GM21529 (cell line): ENCODE measurements at regions not wholly inside any gene's neighbourhood (a gene's known extent, or its start where the extent isn't known, plus 50 kb on each side); places are given as distances from the start of the nearest gene placed in this dataset.
A peak's percentile ranks its signal among the peaks of the same experiment; 100 is the strongest.
"Not testable (repeated sequence)": the region's sequence is repeated elsewhere in the genome, so short reads cannot be mapped to it uniquely, and the experiment has no call there.

Experiments used
- ATAC-seq: cut with Tn5 transposase; IDR thresholded peaks from one replicate; pipeline ENCODE4 v1.9.1; 2021; ENCODE audit not compliant: unreplicated experiment

DNA sequence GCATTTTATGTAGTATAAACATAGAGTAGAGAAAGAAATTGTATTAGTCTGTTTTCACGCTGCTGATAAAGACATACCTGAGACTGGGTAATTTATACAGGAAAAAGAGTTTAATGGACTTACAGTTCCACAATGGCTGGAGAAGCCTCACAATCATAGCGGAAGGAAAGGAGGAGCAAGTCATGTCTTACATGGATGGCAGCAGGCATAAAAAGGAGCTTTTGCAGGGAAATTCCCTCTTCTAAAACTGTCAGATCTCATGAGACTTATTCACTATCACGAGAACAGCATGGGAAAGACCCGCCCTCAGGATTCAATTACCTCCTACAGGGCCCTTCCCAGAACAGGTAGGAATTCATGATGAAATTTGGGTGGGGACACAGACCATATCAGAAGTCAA, 98.1 kb downstream of the ARRDC3 start:
- ATAC-seq: not testable (repeated sequence)

DNA sequence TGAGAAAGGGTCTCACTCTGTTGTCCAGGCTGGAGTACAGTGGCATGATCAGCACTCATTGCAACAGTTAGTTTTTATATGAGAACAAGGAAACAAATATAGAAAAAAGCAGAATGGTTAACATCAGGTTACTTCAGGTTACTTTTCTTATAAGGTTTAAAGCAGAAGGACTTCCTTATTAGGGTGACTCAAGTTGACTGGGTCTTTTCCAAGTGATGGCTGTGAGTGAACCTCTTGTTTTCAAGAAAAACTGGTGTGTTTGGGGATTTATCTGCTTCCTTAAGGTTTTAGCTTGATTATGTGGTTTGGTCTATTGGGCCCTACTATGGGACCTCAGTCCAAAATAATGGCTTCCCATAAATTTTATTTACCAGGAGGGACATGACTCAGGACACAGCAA, 99.2 kb downstream of the ARRDC3 start:
- ATAC-seq: no peak

DNA sequence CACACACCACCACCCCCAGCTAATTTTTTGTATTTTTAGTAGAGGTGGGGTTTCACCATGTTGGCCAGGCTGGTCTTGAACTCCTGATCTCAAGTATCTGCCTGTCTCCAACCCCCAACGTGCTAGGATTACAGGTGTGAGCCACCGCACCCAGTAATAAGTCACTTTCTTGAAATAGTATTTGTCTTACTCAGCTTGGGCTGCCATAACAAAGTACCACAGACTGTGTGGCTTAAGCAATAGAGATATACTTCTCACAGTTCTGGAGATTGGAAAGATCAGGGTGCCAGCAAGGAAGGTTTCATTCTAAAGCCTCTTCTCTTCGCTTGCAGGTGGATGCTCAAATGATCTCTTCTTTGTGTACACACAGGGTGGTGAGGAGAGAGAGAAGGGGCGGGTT, 99.8 kb downstream of the ARRDC3 start:
- no peak for ATAC-seq

DNA sequence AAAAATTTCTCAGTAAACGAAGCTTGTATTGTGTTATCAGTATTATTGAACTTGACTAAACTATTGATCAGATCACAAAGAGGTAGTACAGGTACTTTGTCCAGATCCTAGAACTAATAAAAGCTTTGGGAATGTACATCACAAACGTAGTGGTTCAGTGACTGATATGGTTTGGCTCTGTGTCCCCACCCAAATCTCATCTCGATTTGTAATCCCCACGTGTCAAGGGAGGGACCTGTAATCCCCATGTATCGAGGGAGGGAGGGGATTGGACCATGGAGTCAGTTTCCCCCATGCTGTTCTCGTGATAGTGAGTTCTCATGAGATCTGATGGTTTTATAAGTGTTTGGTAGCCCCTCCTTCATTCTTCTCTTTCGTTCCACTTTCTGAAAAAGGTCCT, 100.9 kb downstream of the ARRDC3 start:
- no peak for ATAC-seq

DNA sequence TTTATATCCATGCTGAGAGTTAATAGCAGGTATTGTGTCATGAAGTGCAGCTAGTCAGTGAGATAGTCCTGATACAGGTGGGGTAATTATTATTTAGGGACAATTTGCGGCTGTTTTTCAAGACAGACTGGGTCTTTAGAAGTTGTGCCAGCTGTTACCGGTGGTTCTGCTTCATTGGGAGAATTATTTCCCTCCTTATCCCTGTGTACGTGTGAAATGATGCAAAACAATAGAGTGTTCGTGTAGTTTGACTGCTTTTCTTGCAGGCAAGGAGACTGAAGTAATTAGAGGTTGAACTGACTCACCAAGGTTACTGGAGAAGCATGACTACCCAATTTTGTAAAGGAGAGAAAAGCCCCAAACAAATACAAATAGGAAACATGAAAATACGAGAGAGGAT, 101.7 kb downstream of the ARRDC3 start:
- ATAC-seq: no peak

DNA sequence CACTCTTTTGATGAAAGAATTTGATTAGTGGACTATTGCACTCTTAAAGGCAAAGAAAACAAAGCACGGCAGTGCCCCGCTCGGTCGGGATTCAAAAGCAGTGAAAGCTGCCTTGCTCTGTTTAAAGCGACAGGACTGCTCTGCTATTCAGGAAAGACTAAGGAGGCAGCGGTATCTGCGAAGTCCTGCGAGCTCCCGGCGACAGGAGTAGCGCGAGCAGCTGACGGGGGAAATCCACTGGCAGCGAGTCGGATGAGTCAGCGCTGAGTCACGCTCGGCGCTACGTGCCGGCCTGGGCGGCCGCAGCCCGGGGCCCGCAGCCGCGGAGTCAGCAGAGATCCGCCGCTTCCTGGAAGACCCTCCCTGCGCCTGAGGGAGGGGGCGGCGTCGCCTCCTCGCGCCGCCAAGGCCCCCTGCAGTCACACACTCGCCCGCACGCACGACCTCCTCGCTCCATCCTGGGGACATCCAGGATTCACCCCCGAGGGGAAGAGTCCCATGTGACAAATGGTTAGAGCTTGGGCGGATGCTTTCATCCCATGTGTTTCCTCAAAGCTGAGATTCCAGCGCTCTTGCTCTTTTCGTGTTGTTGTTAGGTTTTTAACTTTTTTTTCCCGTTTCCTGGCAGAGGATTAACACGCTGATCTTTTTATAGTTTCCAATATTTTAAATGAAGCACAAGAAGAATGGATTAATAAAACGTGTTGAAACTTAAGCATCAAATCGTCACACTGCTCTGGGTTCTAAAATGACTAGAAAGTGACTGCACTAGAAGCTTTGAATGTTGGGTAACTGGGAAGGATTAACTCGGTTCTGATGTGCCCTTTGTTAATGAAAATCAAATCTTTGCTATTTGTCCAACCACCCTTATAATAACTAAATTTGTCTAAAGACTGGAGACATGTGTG, 102.5 kb downstream of the ARRDC3 start:
- peak; percentile 91 for ATAC-seq

DNA sequence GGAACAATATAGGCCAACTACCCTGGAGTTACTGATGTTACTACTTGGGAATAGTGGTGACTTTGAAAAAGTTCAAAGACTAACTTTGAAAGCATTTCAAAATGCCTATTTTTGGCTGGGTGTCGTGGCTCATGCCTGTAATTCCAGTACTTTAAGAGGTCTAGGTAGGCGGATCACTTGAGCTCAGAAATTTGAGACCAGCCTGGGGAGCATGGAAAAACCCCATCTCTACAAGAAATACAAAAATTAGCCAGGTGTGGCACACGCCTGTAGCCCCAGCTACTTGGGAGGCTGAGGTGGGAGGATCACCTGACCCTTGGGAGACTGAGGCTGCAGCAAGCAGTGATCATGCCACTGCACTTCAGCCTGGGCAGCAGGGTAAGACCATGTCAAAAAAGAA, 105.3 kb downstream of the ARRDC3 start:
- ATAC-seq: no peak

DNA sequence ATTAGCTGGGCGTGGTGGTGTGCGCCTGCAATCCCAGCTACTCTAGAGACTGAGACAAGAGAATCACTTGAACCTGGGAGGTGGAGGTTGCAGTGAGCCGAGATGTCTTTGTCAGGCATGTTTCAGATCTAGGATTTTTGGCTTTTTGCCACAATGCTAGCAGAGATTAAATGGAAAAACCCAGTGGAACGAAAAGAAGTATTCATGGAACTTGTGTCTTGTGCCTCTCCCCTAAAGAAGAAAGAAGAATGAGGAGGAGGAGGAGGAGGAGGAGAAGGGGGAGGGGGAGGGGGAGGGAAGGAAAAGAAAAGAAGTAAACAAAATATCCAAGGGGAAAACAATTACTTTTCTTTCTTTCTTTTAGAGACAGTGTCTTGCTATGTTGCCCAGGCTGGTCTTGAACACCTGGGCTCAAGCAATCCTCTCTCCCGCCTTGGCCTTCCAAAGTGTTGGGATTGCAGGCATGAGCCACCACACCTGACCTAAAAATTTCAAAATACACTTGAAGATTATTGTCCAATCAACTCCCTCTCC, 106.0 kb downstream of the ARRDC3 start:
- ATAC-seq: no peak

DNA sequence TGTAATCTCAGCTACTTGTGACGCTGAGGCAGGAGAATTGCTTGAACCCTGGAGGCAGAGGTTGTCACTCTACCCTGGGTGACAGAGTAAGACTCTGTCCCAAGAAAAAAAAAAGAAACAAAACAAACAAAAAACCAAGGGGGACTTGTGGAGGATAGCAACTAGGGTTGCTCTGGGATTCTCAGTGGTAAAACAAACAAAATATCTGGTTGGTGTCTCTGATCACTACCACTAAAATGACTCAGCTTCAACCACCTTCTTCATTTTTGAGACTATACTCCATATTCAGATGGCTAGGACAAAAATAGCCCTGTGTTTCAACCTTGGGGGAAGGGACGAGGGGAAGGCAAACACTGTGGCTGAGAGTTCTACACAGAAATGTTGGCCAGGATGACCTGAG, 110.3 kb downstream of the ARRDC3 start:
- peak; percentile 87 for ATAC-seq

DNA sequence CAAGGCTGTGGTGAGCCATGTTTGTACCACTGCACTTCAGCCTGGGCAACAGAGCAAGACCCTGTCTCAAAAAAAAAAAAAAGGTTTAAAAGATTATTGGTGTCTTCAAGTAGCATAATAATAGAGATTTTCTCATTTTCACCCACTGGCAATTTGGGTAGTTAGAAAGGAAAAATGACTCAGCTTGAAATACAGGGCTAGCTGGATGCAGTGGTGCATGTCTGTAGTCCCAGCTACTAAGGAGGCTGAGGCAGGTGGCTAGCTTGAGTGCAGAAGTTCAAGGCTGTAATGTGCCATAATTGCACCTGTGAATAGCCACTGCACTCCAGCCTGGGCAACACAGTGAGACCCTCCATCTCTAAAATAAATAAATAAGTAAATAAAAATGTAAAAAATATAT, 111.1 kb downstream of the ARRDC3 start:
- ATAC-seq: peak; percentile 65

DNA sequence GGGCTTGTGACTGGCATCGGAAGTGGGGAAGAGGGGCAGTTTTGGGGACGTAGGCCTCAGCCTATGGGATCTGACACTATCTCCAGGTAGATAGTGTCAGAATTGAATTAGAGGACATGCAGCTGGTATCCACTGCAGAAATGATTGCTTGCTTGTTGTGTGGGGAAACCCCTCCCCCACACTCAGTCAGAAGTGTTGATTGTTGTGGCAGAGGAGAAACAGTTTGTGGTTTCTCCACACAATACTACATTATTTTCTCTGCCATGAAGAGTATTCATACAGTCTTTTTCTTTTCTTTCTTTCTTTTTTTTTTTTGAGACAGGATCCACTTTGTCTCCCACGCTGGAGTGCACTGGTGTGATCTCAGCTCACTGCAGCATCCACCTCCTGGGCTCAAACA, 113.9 kb downstream of the ARRDC3 start:
- no peak for ATAC-seq

DNA sequence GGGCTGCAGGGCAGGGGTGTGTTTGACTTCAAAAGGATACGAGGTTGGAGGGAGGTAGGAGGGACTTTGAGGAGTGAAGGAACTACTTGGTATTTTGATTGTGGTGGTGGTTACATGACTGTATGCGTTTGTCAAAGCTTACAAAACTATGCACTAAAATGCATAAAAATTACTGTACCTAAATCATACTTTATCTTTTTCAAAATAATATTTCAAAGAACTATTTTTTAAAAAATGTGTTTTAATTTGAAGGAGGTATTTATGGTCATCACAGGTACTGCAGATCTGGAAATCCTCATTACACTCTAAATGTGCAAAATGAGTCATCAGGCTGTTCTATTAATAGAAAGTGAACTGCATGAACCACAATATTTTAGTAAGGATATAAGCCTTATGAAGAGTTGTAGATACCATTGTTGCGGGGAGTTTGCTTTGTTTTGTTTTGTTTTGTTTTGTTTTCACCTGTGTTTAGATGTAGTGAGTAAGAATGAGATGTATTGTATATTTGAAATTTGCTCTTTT, 116.9 kb downstream of the ARRDC3 start:
- ATAC-seq: peak; percentile 75

DNA sequence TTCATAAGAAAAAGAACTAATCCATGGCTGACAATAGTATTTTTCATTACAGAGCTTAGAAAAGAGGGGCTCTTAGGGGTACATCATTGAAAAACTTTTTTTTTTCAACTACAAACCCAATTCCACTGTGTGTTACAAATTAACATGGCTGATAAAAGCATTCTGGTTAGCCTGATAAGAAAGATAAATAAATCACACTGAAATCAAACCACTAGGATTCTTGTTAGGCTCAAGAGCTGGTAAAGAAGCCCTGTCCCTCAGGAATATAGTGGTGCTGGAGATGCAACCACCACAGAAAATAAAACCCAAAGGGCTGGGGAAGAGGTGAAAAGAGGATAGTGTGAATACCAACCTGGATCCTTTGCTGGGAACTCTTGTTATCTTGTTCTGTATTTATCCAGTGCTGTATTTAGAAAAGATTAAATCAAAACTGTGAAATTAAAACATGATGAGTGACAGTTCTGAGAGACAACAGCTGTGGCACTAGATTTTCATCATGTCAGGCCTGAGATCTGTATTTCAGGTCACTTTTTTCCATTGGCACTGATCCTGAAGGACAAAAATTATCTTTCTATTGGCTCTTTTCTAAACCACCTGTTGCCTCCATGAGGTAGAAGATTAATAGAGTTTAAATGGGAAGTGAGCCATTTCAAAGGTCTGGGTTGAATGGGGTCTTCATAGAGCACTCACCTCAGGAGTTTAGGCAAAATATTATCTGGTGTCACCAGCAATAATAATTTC, 118.6 kb downstream of the ARRDC3 start:
- ATAC-seq: no peak

DNA sequence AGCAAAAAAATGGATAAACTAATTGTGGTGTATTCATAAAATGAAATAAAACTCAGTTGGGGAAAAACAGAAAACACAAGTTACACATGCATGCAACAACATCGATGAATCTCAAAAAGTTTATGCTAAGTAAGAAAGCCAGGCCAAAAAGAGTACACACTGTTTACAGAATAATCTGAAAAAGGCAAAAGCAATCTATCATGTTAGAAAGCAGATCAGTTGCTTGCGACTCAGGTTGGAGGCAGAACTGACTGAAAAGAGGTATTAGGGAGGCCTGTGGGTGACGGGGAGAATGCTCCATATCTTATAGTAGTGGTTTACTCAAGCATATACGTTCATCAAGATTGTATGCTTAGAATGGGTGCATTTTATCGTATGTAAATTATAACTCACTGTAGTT, 119.2 kb downstream of the ARRDC3 start:
- ATAC-seq: no peak

DNA sequence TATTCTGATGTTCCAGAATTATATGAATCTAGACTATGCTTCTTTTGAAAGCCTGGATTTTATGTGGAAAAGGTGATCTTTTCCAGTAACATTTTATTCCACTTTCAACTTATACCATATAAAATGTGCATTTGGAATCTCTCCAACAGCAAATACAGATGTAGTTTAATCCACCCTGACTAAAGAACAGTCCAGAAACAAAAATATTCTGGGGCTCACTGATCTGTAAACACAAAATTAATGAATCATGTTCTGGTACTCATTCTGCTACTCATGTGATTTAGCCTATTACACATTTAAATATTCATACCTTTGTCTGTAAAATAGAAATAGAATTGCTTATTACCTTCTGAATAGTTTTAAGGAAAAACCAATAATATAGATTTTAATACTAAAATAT, 125.8 kb downstream of the ARRDC3 start:
- ATAC-seq: no peak

DNA sequence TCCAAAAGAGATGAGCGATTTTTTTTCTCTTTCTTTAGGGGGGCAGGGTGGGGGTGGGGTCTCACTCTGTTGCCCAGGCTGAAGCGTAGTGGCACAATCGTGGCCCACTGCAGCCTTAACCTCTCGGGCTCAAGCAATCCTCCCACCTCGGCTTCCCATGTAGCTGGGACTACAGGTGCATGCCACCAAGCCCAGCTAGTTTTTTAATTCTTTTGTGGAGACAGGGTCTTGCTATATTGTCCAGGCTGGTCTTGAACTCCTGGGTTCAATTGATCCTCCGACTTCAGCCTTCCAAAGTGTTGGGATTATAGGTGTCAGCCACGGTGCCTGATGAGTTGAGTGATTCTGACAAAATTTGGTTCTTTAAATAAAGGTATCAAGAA, 127.0 kb downstream of the ARRDC3 start:
- ATAC-seq: no peak

DNA sequence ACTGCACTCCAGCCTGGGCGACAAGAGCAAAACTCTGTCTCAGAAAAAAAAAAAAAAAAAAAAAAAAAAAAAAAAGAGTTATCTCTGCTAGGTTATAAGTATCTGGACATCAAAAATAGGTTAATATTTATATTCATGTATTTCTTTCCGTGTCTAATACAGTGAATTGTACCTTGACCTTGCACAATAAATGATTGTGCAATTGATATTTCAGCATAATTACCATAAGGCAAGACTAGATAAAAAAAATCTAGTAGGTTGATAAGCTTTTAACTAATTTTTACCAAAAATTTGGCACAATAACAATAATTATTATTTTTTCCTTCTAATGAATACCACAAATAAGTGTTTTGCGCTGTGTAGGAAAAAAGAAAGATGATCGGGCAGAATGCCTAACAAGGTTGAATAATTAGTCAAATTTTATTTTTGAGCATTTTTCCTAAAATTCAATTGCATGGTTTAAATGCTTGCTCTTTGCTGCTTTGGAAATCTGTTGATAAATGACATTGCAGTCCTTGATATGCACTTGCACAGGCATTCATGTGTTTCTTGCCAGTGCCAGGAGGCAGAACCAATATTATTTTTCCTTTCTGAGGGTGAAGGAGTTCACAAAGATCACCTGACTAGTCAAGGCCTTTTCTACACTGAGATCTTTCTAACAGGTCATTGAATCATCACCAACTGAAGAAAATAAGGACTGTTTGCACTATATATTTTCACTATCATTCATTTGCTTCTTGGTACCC, 127.5 kb downstream of the ARRDC3 start:
- no peak for ATAC-seq

DNA sequence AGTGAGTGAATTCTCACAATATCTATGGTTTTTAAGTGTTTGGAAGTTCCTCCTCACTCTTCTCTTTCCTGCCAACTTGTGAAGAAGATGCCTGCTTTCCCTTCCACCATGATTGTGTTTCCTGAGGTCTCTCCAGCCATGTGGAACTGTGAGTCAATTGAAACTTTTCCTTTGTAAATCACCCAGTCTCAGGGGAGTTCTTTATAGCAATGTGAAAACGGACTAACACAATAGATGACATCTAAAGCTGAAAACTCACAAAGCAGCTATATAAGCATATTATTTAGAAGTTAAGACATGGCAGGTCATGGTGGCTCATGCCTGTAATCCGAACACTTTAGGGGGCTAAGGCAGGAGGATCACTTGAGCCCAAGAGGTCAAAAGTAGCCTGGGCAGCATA, 130.2 kb downstream of the ARRDC3 start:
- ATAC-seq: no peak

DNA sequence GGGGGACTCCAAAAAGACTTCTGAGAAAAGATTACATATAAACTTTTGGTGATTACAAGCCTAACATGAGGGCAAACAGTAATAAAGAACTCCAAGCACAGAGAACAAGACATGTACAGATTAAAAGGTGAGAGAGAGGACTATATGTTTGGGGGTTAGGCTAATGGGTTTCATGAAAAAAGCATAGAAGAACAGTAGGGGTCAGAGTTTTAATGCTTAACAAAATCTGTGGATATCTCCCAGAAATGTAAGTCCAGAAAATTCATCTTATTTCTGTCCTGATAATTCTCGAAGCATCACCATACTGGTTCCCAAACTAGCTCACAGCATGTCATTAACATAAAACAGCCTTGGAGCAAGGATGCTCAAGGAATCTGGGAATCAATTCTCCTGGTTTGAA, 137.2 kb downstream of the ARRDC3 start:
- ATAC-seq: no peak

DNA sequence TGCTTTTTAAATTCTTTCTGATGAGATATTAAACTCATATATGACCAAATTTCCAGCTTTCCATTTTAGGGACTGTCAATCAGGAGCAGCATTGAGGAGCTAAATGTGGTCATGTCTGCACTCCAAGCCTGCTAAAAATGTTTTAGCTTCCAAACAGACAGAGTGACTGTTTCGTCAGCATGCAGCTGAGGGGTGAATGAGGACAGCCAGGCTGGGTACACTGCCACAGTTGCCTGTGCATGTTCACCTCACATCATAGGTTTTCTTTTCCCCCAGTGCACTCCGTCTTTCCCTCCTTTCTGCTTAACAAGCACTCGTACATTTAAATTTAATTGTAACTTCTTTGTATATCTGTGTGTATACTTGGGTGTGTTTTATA, 138.1 kb downstream of the ARRDC3 start:
- no peak for ATAC-seq

DNA sequence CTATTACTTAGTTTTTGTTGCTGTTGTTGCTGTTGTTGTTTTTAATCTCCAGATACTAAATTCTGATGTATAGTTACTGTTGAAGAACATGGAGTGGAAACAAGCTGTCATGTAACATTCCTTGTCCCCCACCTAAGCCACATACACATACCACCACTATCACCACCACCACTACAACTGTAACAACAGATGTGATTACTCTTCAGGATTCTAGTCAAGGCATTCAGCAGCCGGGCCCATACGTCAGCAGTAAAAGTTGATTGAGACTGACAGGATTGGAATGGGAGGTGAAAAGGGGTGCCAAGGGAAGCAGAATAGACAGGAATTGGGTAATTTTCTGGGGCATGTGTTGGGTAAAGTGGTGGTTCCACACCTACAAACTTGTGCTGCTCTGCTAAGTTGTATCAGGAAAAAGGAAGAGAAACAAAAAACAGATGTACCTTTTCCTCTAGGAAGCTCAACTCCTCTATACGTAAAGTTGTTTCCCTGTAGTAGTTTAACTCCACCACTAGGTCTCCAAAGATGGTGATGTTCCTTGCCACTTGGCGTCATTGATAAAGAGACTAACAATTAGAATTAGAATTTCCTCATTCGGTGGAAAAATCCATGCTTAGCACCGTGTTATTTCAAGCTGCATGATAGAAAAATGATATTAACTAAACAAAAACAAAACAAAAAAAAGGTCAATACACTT, 138.6 kb downstream of the ARRDC3 start:
- ATAC-seq: no peak
